Colonic mucosa (tissue), 4 donors: ENCODE measurements at regions not wholly inside any gene's neighbourhood (a gene's known extent, or its start where the extent isn't known, plus 50 kb on each side); places are given as distances from the start of the nearest gene placed in this dataset.

Experiments used
- DNase-seq: peaks from one replicate; pipeline ENCODE4 v3.0.0-alpha.2; 2020
- H3K27ac ChIP-seq: fragments of 200-600 bp; one replicate; pipeline ENCODE4 v1.8.0; 2021
- H3K27me3 ChIP-seq: fragments of 200-600 bp; one replicate; pipeline ENCODE4 v1.8.0; 2021
- H3K36me3 ChIP-seq: fragments of 200-600 bp; one replicate; pipeline ENCODE4 v1.8.0; 2021
- H3K4me1 ChIP-seq: fragments of 200-600 bp; one replicate; pipeline ENCODE4 v1.8.0; 2021; ENCODE audit warnings: mild to moderate bottlenecking
- H3K4me3 ChIP-seq: fragments of 200-600 bp; one replicate; pipeline ENCODE4 v1.8.0; 2021
- H3K9ac ChIP-seq, 2 donors: one replicate each; pipeline ENCODE4 v1.7.0; 2013; ENCODE audit warnings: control low read depth in 2 of 2, low read depth in 2 of 2, low read length in 2 of 2
- H3K9me3 ChIP-seq: fragments of 200-600 bp; one replicate; pipeline ENCODE4 v1.8.0; 2021
- intact Hi-C: fragments of 100-400 bp; cut with DNase I; formaldehyde crosslinking; loops from one replicate; pipeline ENCODE4 v1.14.1; 2022
- TF ChIP-seq, protein P1 (sequence below): fragments of 200-600 bp; IDR thresholded peaks from one replicate; pipeline ENCODE4 v1.8.0; 2022; ENCODE audit warnings: antibody characterized with exemption, mild to moderate bottlenecking
- donor health status: healthy.
- donor health status: DM: no; HTN: no; CAD: no.
- donor health status: DM: no; HTN: no; CAD: no.

DNA sequence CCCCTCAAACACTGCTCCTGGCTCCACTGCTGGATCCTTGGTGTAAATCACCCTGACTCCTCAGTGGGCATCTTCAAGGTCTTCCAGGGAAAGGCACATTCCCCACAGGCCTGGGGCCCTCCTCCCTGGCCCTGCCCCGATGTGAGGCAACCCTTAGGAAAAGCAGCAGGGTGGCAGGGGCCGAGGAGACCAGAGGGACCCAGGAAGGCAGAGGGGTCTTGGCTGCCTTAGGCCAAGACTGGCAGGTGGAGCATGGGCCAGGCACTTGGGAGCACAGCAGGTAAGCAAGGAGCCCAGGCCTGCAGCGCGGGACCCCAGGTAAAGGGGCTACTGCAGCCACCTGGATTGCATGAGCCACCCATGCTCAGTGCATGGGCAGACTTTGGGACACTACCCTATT is 96.9 kb downstream of the GYPC start:
- Histone ChIP-seq H3K9me3 (no peaks in the 10 kb centered on the region), H3K36me3 (no peaks in the 10 kb centered on the region), H3K9ac (no peak overlapping the region), H3K4me1 (no peaks in the 10 kb centered on the region), H3K4me3 (no peak overlapping the region), H3K27me3 (no peaks in the 10 kb centered on the region), H3K27ac (no peak overlapping the region)
- intact Hi-C loops = no loop called here
- TF ChIP-seq, protein P1, sequence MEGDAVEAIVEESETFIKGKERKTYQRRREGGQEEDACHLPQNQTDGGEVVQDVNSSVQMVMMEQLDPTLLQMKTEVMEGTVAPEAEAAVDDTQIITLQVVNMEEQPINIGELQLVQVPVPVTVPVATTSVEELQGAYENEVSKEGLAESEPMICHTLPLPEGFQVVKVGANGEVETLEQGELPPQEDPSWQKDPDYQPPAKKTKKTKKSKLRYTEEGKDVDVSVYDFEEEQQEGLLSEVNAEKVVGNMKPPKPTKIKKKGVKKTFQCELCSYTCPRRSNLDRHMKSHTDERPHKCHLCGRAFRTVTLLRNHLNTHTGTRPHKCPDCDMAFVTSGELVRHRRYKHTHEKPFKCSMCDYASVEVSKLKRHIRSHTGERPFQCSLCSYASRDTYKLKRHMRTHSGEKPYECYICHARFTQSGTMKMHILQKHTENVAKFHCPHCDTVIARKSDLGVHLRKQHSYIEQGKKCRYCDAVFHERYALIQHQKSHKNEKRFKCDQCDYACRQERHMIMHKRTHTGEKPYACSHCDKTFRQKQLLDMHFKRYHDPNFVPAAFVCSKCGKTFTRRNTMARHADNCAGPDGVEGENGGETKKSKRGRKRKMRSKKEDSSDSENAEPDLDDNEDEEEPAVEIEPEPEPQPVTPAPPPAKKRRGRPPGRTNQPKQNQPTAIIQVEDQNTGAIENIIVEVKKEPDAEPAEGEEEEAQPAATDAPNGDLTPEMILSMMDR = no peak
- peak; percentile 14 for DNase-seq

DNA sequence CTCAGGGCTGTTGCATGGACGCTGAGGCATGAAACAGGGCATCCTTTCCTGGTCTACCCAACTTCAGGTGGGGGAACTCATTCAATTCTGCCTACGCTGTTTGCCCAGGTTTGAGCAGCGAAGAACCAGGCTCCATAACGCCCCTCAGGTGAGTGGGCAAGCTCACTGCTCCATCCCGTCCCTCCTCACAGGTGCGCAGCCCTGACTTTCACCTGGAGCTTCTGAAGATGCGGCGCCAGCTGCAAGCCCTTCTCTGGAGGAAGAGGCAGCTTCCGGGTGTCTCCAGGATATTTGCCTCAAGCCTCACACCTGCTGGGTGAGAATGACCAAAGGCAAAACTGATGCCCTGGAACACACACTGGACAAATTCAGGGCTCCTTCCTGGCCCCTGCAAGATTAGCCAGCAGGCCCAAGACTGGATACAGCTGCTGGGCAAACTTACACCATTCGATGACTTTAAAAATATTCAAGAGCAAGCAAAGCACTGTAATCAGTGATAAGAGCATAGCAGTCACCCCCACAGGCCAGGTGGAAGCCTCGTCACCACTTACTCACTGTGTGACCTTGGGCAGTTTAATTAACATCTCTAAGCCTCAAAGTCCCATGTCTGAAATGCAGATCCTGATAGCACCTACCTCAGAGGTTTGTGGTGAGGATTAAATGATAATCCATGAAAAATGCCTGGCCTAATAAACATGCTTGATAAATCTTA is 97.7 kb downstream of the GYPC start:
- TF ChIP-seq, protein P1 = no peak
- no peaks in the 10 kb centered on the region for H3K4me1 ChIP-seq
- H3K4me3 ChIP-seq = no peak overlapping the region
- H3K27me3 ChIP-seq = no peaks in the 10 kb centered on the region
- no peak overlapping the region for H3K27ac ChIP-seq
- no peaks in the 10 kb centered on the region for H3K9me3 ChIP-seq
- DNase-seq = no peak
- no peak overlapping the region for H3K9ac ChIP-seq
- intact Hi-C loops = no loop called here
- no peaks in the 10 kb centered on the region for H3K36me3 ChIP-seq

GRCh38 chr2:126754240-126755004 is 98.5 kb downstream of the GYPC start:
- Histone ChIP-seq H3K9ac (no peak overlapping the region), H3K9me3 (no peaks in the 10 kb centered on the region), H3K27ac (no peak overlapping the region), H3K36me3 (no peaks in the 10 kb centered on the region), H3K27me3 (no peaks in the 10 kb centered on the region), H3K4me3 (no peak overlapping the region), H3K4me1 (no peaks in the 10 kb centered on the region)
- TF ChIP-seq, protein P1 = no peak
- intact Hi-C loops = no loop called here
- DNase-seq = no peak

GRCh38 chr2:126756125-126756524 is 100.2 kb downstream of the GYPC start:
- Histone ChIP-seq H3K27ac (no peak overlapping the region), H3K4me1 (no peaks in the 10 kb centered on the region), H3K9ac (no peak overlapping the region), H3K36me3 (no peaks in the 10 kb centered on the region), H3K4me3 (no peak overlapping the region), H3K27me3 (no peaks in the 10 kb centered on the region), H3K9me3 (no peaks in the 10 kb centered on the region)
- no peak for DNase-seq
- intact Hi-C loops = no loop called here
- TF ChIP-seq, protein P1 = no peak

DNA sequence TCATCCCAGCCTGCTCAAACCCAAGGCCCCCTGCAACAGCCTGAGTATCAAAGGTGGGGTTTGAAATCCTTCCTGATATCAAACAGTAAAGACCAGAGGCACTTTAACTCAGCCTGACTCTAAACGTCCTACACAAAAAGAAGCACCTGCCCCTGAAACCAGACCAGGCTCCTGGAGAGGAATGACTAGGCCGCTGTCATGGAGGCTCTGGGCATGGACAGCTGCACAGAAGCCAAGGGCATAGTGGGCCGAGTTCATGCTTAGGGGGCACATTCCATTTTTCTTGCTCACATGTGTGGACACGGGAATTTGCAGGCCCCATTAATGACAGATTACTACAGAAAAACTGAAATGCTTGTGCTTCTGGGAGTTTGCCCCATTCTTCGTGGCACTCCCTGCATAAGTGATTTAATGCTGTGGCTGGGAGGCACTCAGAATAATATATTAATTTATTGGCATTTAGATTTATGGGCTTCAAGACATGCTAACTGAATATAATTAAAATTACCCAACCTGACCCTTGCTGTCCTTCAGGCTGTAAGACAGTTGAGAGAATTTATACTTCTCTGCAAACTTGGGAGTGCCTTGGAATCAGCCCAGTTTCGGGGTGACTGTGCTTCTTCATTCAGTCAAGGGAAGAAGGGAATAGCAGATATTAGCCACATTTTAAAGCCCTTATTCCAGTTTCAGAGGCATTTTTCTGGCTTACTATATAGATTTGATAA is 105.5 kb downstream of the GYPC start:
- TF ChIP-seq, protein P1 = no peak
- DNase-seq = no peak
- Histone ChIP-seq H3K4me1 (no peaks in the 10 kb centered on the region), H3K4me3 (no peak overlapping the region), H3K27me3 (no peaks in the 10 kb centered on the region), H3K27ac (no peak overlapping the region), H3K36me3 (no peaks in the 10 kb centered on the region), H3K9me3 (no peaks in the 10 kb centered on the region), H3K9ac (no peak overlapping the region)
- intact Hi-C loops = no loop called here
